Urinary bladder (tissue), 3 donors: ENCODE measurements at regions not wholly inside any gene's neighbourhood (a gene's known extent, or its start where the extent isn't known, plus 50 kb on each side); places are given as distances from the start of the nearest gene placed in this dataset.

Experiments
- DNase-seq: peaks from one replicate; pipeline ENCODE4 v3.0.0-alpha.2; 2015; ENCODE audit errors: extremely low spot score
- H3K27ac ChIP-seq: one replicate; pipeline ENCODE4 v1.5.1; 2013; ENCODE audit warnings: low read depth, mild to moderate bottlenecking, moderate library complexity
- H3K36me3 ChIP-seq: one replicate; pipeline ENCODE4 v1.6.1; 2013; ENCODE audit warnings: mild to moderate bottlenecking, moderate library complexity; ENCODE audit not compliant: insufficient read depth
- H3K4me1 ChIP-seq: one replicate; pipeline ENCODE4 v1.6.1; 2013; ENCODE audit warnings: mild to moderate bottlenecking, moderate library complexity; ENCODE audit not compliant: insufficient read depth
- H3K4me3 ChIP-seq: one replicate; pipeline ENCODE4 v1.5.1; 2013; ENCODE audit warnings: low read depth, low read length
- WGBS: extraction: QIAGEN DNeasy Blood & Tissue Kit; methylation state at CpG from one replicate; pipeline ENCODE4 v1.1.7; 2013; 5-methylcytosine and 5-hydroxymethylcytosine counted together
- donor health status: healthy with polysubstance abuse.
- donor health status: healthy.

DNA sequence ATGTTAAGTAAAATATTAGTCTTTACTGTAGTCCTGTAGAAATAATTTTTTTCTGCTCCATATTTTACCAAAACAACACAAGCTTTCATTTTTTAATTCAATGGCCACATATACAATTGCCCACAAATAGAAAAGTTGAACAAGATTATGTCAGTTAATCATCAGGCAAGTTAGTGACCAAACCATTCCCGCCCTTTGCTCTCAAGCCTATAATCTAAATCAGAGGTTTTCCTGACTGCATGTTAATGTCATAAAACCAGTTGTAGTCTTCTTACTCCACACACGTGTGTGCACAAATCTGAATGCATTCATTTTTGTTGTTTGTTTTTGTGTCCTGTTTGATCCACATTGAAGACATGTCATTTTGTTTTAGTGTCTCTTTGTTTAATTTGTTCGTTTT is 1357.7 kb upstream of the GJE1 start:
- no peak for DNase-seq
- H3K27ac ChIP-seq: no peak overlapping the region
- H3K4me1 ChIP-seq: no peaks in the 10 kb centered on the region
- no peak overlapping the region for H3K4me3 ChIP-seq
- WGBS: 78% methylated on average over 3 of the region's 3 CpGs
- H3K36me3 ChIP-seq: no peaks in the 10 kb centered on the region

DNA sequence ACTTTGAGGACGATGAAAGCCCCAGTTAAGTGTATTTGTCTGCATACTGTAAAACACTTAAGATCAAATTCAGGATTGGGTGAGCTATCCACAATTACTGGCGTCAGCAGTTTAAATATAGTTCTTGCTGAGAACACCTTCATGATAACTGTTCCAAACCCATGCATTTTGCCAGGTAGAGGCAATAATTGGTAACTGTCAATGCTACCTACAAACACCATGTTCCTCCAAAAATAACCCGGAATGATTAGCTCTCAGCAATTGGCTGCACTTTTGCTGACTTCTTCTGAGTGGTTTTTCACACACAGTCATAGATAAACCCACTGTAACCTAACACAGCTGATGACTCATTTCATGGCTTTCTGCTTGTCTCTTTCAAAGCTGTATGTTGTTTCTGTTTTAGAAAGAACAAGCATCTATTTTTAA is 1358.6 kb upstream of the GJE1 start:
- Histone ChIP-seq H3K4me3 (no peak overlapping the region), H3K36me3 (no peaks in the 10 kb centered on the region), H3K27ac (no peak overlapping the region), H3K4me1 (no peaks in the 10 kb centered on the region)
- DNase-seq: no peak
- 18% methylated on average over 3 of the region's 3 CpGs for WGBS

DNA sequence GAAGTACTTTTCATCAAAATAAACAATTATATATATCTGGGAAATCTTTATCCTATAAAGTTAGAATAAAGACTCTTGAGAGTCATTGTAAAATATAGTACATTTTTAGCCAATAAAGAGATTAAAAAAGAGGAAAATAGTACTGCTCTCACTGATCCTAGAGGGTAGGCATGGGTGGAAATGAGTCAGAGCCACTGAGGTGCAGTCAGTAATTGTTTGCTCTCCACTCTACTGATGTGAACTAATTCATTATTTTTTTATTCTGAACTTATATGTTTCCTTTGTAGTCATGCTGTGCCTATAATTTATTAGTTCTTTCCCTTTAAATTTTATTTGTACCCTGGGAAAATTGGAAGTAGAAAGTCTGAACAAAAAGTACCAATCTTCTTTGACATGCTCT is 1359.4 kb upstream of the GJE1 start:
- H3K36me3 ChIP-seq: no peaks in the 10 kb centered on the region
- H3K4me1 ChIP-seq: no peaks in the 10 kb centered on the region
- no peak overlapping the region for H3K4me3 ChIP-seq
- H3K27ac ChIP-seq: no peak overlapping the region
- DNase-seq: no peak

DNA sequence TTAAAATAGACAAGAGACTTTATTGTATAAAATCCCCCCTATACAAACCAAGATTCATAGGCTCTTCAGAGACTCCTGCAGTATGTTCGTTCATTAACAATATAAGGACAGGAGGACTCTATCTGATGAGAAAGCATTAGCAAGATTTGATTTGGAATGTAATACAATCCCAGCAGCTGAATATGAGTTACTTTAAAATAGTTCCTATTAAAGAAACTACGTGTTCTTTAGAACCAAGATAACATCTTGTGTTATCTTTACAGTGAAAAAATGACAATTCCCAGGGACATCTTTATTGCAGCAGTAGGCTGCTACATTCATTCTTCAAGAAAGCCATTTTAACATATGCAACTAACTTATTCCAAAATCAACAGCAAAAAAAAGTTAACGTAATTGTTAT is 1360.1 kb upstream of the GJE1 start:
- no peak for DNase-seq
- Histone ChIP-seq H3K4me3 (no peak overlapping the region), H3K36me3 (no peaks in the 10 kb centered on the region), H3K4me1 (no peaks in the 10 kb centered on the region), H3K27ac (no peak overlapping the region)
- 55% methylated on average over 3 of the region's 3 CpGs for WGBS

DNA sequence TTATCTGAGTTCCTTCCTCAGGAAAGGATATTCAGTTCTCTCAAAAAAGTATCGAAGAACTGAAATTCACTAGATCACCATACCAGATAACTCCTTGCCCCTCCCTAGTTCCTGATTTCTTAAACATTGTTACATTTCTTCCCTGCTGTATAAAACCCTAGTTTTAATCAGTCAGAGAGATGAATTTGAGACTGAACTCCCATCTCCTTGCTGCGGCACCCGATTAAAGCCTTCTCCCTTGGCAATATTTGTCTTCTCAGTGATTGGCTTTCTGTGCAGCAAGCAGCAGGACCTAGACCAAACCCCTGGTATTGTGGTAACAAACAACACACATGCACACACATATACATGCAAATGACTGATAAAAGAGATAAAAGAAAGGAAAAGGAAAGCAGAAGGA is 1364.6 kb upstream of the GJE1 start:
- Histone ChIP-seq H3K27ac (no peak overlapping the region), H3K4me1 (no peaks in the 10 kb centered on the region), H3K4me3 (no peak overlapping the region), H3K36me3 (no peaks in the 10 kb centered on the region)
- WGBS: 75% methylated on average over 3 of the region's 3 CpGs
- no peak for DNase-seq

DNA sequence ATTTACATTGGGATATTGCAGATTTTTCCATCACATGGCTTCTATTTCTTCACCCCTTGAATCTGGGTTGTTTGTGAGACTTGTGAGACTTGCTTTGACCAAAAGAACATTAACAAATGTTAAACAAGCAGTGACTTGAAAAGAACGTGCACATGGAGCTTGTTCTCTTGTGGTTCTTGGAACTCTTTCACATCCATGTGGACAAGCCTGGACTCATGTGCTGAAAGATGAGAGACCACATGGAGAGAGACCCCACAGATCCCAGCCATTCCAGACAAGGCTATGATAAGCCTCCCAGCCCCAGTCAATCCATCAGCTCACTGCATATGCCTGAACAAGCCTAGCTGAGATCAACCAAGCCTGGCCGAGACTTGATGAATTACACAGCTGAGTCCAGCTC is 1365.7 kb upstream of the GJE1 start:
- no peak overlapping the region for H3K4me3 ChIP-seq
- WGBS: 90% methylated on average over 2 of the region's 2 CpGs
- H3K36me3 ChIP-seq: no peaks in the 10 kb centered on the region
- DNase-seq: no peak
- H3K4me1 ChIP-seq: no peaks in the 10 kb centered on the region
- no peak overlapping the region for H3K27ac ChIP-seq

DNA sequence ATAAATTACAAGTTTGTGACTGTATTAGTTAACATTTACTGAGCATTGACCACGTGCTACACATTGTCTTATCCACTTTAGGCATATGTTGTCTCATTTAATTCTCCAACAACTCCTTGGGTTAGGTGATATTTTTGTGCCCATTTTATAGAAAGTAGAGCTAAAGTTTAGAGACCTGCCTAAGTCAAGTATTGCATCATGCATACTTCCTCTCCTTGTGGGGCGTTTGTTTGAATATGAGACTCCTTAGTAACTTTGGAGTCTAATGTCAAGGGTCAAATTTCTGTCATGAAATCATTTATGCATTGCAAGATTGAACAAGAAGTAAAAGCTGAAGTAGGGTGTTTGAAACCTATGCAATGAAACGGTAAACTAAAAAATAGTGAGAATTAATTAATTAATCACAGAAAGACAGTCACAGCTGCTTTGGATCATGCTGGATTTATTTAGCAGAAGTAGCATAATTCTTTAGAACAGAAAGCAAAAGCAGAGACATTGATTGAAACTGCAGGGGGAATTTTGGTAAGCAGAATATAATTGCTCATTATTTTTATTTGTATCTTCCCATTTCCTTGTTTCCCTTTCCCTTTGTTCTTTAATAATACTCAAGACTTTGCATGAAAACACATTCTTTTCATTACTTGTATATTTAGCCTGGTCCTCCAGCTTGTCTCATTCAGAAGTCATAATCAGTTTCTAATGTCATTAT is 1374.4 kb upstream of the GJE1 start:
- no peak for DNase-seq
- WGBS: 81% methylated on average over 3 of the region's 3 CpGs
- H3K36me3 ChIP-seq: no peaks in the 10 kb centered on the region
- no peak overlapping the region for H3K27ac ChIP-seq
- H3K4me3 ChIP-seq: no peak overlapping the region
- no peaks in the 10 kb centered on the region for H3K4me1 ChIP-seq

DNA sequence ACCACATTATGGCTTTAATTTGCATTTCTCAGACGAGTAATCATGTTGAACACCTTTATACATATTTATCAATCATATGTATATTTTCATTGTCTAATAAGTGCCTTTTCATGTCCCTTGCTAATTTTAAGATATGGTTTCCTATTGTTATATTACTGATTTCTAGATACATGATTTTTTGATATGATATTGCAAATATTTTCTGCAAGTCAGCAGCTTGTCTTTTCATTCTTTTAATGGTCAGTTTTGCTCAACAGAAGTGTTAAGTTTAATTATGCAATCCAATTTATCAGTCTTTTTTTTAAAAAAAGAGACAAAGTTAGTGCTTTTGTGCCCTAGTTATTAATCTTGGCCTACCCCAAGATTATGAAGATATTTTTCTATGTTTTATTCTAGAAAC is 1377.8 kb upstream of the CITED2 start:
- WGBS: 94% methylated on average over 1 of the region's 1 CpG
- Histone ChIP-seq H3K36me3 (no peaks in the 10 kb centered on the region), H3K4me1 (no peaks in the 10 kb centered on the region), H3K4me3 (no peak overlapping the region), H3K27ac (no peak overlapping the region)
- no peak for DNase-seq

DNA sequence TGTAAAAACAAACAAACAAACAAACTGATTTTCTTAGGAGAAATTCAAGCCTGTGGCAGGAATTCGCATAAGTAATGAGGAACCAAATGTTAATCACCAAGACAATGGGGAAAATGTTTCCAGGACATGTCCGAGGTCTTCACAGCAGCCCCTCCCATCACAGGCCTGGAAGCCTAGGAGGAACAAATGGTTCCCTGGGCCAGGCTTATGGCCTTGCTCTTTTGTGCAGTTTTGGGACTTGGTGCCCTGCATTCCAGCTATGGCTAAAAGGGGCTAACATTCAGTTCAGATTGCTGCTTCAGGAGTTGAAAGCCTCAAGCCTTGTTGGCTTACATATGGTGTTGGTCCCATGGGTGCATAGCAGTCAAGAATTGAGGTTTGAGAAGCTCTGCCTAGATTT is 1372.7 kb upstream of the CITED2 start:
- WGBS: 90% methylated on average over 2 of the region's 2 CpGs
- Histone ChIP-seq H3K4me1 (no peaks in the 10 kb centered on the region), H3K27ac (no peak overlapping the region), H3K4me3 (no peak overlapping the region), H3K36me3 (no peaks in the 10 kb centered on the region)
- no peak for DNase-seq

DNA sequence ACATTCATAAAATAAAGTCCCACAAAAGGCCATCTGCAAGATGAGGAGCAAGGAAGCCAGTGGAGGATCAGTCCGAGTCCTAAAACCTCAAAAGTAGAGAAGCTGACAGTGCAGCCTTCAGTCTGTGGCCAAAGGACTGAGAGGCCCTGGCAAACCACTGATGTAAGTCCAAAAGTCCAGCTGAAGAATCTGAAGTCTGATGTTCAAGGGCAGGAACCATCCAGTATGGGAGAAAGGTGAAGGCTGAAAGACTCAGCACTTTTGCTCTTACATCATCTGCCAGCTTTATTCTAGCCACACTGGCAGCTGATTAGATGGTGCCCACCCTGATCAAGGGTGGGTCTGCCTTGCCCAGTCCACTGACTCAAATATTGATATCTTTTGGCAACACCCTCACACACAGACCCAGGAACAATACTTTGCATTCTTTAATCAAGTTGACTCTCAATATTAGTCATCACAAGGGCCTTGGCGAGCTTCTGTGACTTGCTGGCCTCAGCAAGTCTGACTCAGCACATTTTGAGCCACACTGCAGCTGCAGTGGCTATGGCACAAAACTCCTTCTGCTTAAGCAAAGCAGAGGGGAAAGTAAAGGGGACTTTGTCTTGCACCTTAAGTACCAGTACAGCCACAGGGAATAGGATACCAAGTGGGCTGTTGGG is 1370.3 kb upstream of the CITED2 start:
- no peak for DNase-seq
- WGBS: 87% methylated on average over 2 of the region's 2 CpGs
- Histone ChIP-seq H3K4me3 (no peak overlapping the region), H3K36me3 (no peaks in the 10 kb centered on the region), H3K4me1 (no peaks in the 10 kb centered on the region), H3K27ac (no peak overlapping the region)

DNA sequence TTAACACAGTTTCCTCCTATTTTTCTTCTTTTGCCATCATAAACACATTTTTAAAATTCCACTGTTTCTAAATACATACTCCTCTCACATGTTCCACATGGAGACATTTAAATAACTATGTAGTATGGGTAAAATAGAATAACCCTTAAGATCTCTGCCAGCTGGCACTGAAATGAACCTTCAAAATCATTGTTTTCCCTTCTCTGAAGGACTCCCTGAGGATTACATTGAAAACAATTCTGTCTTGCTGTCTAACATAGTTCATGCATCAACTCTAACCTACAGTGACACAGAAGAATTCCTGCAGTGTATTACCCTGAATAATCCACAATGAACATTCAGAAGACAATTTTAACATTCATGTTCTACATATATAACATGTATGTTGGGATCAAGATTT is 1361.8 kb upstream of the CITED2 start:
- H3K4me1 ChIP-seq: no peaks in the 10 kb centered on the region
- no peak overlapping the region for H3K27ac ChIP-seq
- DNase-seq: no peak
- H3K36me3 ChIP-seq: no peaks in the 10 kb centered on the region
- no peak overlapping the region for H3K4me3 ChIP-seq

DNA sequence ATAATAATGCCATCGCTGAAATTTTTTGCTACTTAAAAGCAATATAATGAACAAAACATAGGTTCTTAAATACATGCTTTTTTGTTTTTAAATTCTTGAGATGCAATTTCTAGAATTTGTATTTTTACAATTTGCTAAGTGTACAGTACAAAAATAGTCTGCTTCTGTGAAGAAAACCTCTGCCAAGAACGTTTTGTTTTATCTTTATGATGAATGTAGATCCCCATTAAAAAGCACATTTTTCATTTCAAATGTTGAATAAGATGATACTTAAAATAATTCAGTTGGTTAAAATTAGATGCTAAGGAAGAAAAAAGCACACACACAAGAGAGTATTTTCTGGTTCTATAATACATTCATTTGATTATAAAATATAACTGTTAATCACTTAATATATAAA is 1358.5 kb upstream of the CITED2 start:
- Histone ChIP-seq H3K4me3 (no peak overlapping the region), H3K36me3 (no peaks in the 10 kb centered on the region), H3K27ac (no peak overlapping the region), H3K4me1 (no peaks in the 10 kb centered on the region)
- DNase-seq: no peak
- WGBS: 51% methylated on average over 2 of the region's 2 CpGs

DNA sequence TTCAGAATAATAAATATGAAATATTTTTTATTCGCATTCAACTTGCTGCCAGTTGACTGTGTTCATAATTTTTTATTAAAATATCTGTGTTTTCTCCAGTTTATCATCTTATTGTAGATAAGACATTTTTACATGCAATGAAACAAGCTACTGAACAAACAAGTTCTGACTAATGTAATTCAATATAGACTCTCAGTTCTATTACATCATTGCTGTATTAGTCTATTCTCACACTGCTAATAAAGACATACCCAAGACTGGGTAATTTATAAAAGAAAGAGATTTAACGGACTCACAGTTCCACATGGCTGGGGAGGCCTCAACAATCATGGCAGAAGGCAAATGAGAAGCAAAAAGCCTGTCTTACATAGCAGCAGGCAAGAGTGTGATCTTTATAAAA is 1357.7 kb upstream of the CITED2 start:
- H3K4me3 ChIP-seq: no peak overlapping the region
- H3K36me3 ChIP-seq: no peaks in the 10 kb centered on the region
- WGBS: 88% methylated on average over 2 of the region's 2 CpGs
- H3K27ac ChIP-seq: no peak overlapping the region
- H3K4me1 ChIP-seq: no peaks in the 10 kb centered on the region
- DNase-seq: no peak

DNA sequence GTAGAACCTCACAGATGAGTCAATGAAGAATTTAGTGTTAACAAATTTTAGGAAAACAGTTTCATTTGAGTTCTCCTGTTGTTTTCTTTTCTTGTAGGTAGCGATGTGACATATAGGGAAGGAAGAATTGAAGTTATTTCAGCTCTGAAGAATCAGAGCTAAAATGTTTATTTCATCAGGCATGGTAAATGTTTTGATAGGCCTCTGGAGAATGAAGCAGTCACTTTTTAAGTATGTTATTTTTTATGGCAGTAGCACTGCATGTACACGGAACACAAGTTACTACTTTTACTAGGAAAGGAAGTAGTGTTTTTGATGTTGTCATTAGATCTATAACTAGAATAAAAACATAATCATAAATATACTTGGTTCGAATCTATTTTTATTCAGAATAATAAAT is 1357.3 kb upstream of the CITED2 start:
- WGBS: 73% methylated on average over 3 of the region's 3 CpGs
- H3K4me3 ChIP-seq: no peak overlapping the region
- H3K27ac ChIP-seq: no peak overlapping the region
- H3K36me3 ChIP-seq: no peaks in the 10 kb centered on the region
- no peak for DNase-seq
- H3K4me1 ChIP-seq: no peaks in the 10 kb centered on the region

DNA sequence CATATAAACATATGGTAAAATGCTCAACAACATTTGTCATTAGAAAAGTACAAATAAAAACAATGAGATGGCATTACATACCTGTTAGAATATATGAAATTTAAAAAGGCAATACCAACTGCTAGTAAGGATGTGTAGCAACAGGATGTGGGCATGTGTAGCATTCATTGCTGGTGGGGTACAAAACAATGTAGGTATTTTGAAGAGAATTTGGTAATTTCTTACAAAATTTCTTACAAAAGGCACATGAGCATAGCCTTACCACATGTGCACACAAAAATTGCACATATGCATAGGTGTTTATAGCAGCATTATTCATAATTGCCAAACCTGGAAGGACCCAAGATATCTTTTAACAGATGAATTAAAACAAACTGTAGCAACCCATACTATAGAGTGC is 1355.1 kb upstream of the CITED2 start:
- Histone ChIP-seq H3K4me3 (no peak overlapping the region), H3K4me1 (no peaks in the 10 kb centered on the region), H3K27ac (no peak overlapping the region), H3K36me3 (no peaks in the 10 kb centered on the region)
- DNase-seq: no peak
